ENCODE measurements at regions not wholly inside any gene's neighbourhood (a gene's known extent, or its start where the extent isn't known, plus 50 kb on each side); places are given as distances from the start of the nearest gene placed in this dataset.

- DNase-seq (ENCODE audit: low read depth) = peak; percentile 42
These were observed 181.3 kb downstream of the ETS2 start for GRCh38 chr21:38986806-38987632.

GRCh38 chr21:38986406-38986805, 180.7 kb downstream of the ETS2 start:
- DNase-seq (ENCODE audit: low read depth) = no peak

GRCh38 chr21:38985568-38986378, 180.0 kb downstream of the ETS2 start:
- peak; percentile 87 for DNase-seq (ENCODE audit: low read depth)

GRCh38 chr21:38984982-38985567, 179.3 kb downstream of the ETS2 start:
- peak; percentile 88 for DNase-seq (ENCODE audit: low read depth)

- peak; percentile 42 for DNase-seq (ENCODE audit: low read depth)
These were observed 178.8 kb downstream of the ETS2 start for GRCh38 chr21:38984568-38984967.

- no peak for DNase-seq (ENCODE audit: low read depth)
These were observed 177.8 kb downstream of the ETS2 start for GRCh38 chr21:38983560-38983959.

- no peak for DNase-seq (ENCODE audit: low read depth)
These were observed 177.1 kb downstream of the ETS2 start for GRCh38 chr21:38982804-38983203.

- DNase-seq (ENCODE audit: low read depth) = no peak
These were observed 176.4 kb downstream of the ETS2 start for GRCh38 chr21:38982096-38982495.

GRCh38 chr21:38980416-38981313, 174.9 kb downstream of the ETS2 start:
- DNase-seq (ENCODE audit: low read depth) = no peak

GRCh38 chr21:38979271-38980121, 173.8 kb downstream of the ETS2 start:
- no peak for DNase-seq (ENCODE audit: low read depth)

- no peak for DNase-seq (ENCODE audit: low read depth)
These were observed 171.2 kb downstream of the ETS2 start for GRCh38 chr21:38976900-38977299.

- DNase-seq (ENCODE audit: low read depth) = no peak
These were observed 167.8 kb downstream of the ETS2 start for GRCh38 chr21:38973552-38973951.

GRCh38 chr21:38972078-38972477, 166.3 kb downstream of the ETS2 start:
- DNase-seq (ENCODE audit: low read depth) = no peak

GRCh38 chr21:38970765-38971164, 165.0 kb downstream of the ETS2 start:
- no peak for DNase-seq (ENCODE audit: low read depth)

- no peak for DNase-seq (ENCODE audit: low read depth)
These were observed 163.3 kb downstream of the ETS2 start for GRCh38 chr21:38968887-38969543.

GRCh38 chr21:38965910-38966504, 160.3 kb downstream of the ETS2 start:
- no peak for DNase-seq (ENCODE audit: low read depth)

GRCh38 chr21:38965241-38965640, 159.5 kb downstream of the ETS2 start:
- no peak for DNase-seq (ENCODE audit: low read depth)

- DNase-seq (ENCODE audit: low read depth) = no peak
These were observed 157.3 kb downstream of the ETS2 start for GRCh38 chr21:38963006-38963405.

- no peak for DNase-seq (ENCODE audit: low read depth)
These were observed 154.5 kb downstream of the ETS2 start for GRCh38 chr21:38960251-38960650.

- no peak for DNase-seq (ENCODE audit: low read depth)
These were observed 153.9 kb downstream of the ETS2 start for GRCh38 chr21:38959692-38960061.
